A673 (cell line): ENCODE measurements at regions not wholly inside any gene's neighbourhood (a gene's known extent, or its start where the extent isn't known, plus 50 kb on each side); places are given as distances from the start of the nearest gene placed in this dataset.

Experiments used
- EZH2 ChIP-seq: fragments of 200-600 bp; sonication (generic); IDR thresholded peaks from 2 replicates; pipeline ENCODE4 v1.6.1; 2017; ENCODE audit warnings: borderline replicate concordance, low read depth, mild to moderate bottlenecking, mixed read lengths, antibody characterized with exemption, low read length; ENCODE audit not compliant: poor library complexity, severe bottlenecking
- TF ChIP-seq, protein P1 (sequence below): fragments of 300-800, 200-600 bp; sonication (generic); conservative IDR thresholded peaks from 2 replicates; pipeline ENCODE4 v1.5.1; 2017; ENCODE audit warnings: low read depth, mild to moderate bottlenecking, antibody characterized with exemption, low read length, moderate library complexity, mixed read lengths

DNA sequence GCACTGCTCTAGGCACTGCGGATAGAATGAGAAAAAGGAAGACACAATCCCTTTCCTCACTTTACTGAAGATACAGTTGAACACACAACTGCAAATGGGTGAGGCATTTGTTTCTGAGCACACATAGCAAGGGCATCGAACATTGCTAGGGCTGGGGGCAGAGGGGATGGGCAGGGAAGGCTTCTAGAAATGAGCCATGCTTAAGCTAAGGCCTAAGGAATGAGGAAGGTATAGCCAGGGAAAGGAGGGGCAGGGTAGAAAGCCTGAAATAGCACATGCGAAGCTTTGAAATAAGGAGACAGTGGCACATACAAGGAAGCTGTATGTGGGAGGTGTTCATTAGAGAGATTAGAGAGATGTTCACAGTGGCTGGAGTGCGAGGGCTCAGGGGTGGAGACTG lies 92.7 kb downstream of the KIF4B start:
- TF ChIP-seq, protein P1, sequence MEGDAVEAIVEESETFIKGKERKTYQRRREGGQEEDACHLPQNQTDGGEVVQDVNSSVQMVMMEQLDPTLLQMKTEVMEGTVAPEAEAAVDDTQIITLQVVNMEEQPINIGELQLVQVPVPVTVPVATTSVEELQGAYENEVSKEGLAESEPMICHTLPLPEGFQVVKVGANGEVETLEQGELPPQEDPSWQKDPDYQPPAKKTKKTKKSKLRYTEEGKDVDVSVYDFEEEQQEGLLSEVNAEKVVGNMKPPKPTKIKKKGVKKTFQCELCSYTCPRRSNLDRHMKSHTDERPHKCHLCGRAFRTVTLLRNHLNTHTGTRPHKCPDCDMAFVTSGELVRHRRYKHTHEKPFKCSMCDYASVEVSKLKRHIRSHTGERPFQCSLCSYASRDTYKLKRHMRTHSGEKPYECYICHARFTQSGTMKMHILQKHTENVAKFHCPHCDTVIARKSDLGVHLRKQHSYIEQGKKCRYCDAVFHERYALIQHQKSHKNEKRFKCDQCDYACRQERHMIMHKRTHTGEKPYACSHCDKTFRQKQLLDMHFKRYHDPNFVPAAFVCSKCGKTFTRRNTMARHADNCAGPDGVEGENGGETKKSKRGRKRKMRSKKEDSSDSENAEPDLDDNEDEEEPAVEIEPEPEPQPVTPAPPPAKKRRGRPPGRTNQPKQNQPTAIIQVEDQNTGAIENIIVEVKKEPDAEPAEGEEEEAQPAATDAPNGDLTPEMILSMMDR = no peak
- TF ChIP-seq EZH2 = no peak
